ENCODE measurements at regions not wholly inside any gene's neighbourhood (a gene's known extent, or its start where the extent isn't known, plus 50 kb on each side); places are given as distances from the start of the nearest gene placed in this dataset.

DNA sequence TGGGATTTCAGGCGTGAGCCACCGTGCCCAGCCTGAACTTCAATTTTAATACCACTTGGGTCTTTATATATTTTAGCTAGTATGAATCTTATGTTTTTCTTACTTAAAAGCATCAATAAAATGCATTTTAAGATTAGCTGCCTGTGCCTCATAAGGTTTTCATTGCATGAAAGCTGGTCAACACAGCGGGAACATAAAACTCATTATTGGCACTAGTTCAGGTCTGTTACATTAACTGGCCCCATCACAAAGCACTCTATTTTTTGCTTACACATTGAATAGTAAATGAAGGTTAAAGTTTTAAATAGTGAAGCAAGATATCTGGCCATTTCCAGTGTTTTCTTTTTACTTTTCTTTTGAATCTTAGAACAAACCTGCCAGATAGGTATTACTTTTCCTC, 145.6 kb upstream of the LYSMD4 start:
- TF ChIP-seq, protein P1, sequence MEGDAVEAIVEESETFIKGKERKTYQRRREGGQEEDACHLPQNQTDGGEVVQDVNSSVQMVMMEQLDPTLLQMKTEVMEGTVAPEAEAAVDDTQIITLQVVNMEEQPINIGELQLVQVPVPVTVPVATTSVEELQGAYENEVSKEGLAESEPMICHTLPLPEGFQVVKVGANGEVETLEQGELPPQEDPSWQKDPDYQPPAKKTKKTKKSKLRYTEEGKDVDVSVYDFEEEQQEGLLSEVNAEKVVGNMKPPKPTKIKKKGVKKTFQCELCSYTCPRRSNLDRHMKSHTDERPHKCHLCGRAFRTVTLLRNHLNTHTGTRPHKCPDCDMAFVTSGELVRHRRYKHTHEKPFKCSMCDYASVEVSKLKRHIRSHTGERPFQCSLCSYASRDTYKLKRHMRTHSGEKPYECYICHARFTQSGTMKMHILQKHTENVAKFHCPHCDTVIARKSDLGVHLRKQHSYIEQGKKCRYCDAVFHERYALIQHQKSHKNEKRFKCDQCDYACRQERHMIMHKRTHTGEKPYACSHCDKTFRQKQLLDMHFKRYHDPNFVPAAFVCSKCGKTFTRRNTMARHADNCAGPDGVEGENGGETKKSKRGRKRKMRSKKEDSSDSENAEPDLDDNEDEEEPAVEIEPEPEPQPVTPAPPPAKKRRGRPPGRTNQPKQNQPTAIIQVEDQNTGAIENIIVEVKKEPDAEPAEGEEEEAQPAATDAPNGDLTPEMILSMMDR (conservative IDR thresholded peaks at IDR 0.05; ENCODE audit: low read depth, low read length): no peak
- TF ChIP-seq EZH2phosphoT487 (IDR thresholded peaks at IDR 0.05; ENCODE audit: borderline replicate concordance, low read length): no peak
- no peak for TF ChIP-seq EZH2 (IDR thresholded peaks at IDR 0.05; ENCODE audit: low read length, unreplicated experiment)
